ENCODE measurements at regions not wholly inside any gene's neighbourhood (a gene's known extent, or its start where the extent isn't known, plus 50 kb on each side); places are given as distances from the start of the nearest gene placed in this dataset.

DNA sequence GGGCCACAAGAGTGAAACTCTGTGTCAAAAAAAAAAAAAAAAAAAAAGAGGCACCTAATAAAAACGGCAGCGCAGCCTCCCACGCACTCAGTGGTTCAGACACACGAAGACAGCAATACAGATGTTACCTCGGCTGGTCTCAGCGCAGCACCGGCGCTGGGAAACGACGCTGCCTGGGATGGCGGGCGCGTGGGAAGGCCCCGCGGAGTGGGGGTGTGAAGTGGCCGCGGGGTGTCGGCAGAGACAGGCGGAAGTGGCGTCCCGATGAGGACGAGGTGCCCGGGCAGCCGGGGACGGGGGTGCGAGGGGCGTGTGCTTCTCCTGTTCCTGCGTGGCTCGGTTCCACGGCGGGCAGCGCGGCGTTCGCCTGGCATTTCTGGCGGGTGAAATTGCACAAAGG, 179.4 kb downstream of the BANP start:
- H3K9ac ChIP-seq (replicated peaks; ENCODE audit: extremely low read depth, insufficient read depth, low read length) = no peak overlapping the region
- dilution Hi-C loops (cut with MboI; ENCODE audit: extremely low pct_ligation_motif_present, low sequenced_read_pairs) (no loop called here), intact Hi-C loops (cut with micrococcal nuclease) (no loop called here)
- H4K20me1 ChIP-seq (replicated peaks; ENCODE audit: control insufficient read depth, extremely low read depth, insufficient read depth, low read length) = no peaks in the 10 kb centered on the region
- no peak for DNase-seq (ENCODE audit: low read depth, low spot score)
- H3K4me2 ChIP-seq (ENCODE audit: insufficient read depth, low read length) = no peak overlapping the region
- H3K4me1 ChIP-seq (ENCODE audit: control insufficient read depth, extremely low read depth, insufficient read depth, low read length) = no peaks in the 10 kb centered on the region
- POLR2A ChIA-PET = no interaction called here
- H3K27me3 ChIP-seq (ENCODE audit: control insufficient read depth in 2 of 2, insufficient read depth in 2 of 2, low read length in 2 of 2) = no peaks in the 10 kb centered on the region
- no peaks in the 10 kb centered on the region for H3K9me1 ChIP-seq (replicated peaks; ENCODE audit: control insufficient read depth, extremely low read depth, insufficient read depth, low read length)
- no peaks in the 10 kb centered on the region for H3K36me3 ChIP-seq (ENCODE audit: control insufficient read depth in 2 of 2, extremely low read depth in 1 of 2, insufficient read depth in 2 of 2, low read length in 2 of 2)
- no peaks in the 10 kb centered on the region for H3K79me2 ChIP-seq (ENCODE audit: control insufficient read depth, insufficient read depth, low read length)
- CTCF ChIA-PET = no interaction called here
- no peak for FAIRE-seq
- BruUV-seq (replicated peaks) = no TSS peak
- H3K9me3 ChIP-seq (replicated peaks; ENCODE audit: control insufficient read depth, insufficient read depth, low read length) = no peaks in the 10 kb centered on the region
- no peak for TF ChIP-seq POLR2A (IDR thresholded peaks at IDR 0.05; ENCODE audit: low read depth, low read length)
- TF ChIP-seq JUN (IDR thresholded peaks at IDR 0.05; ENCODE audit: borderline replicate concordance, insufficient read depth, insufficient read length, low read depth) = no peak
- TF ChIP-seq EZH2 (IDR thresholded peaks at IDR 0.05; ENCODE audit: borderline replicate concordance, low read depth, low read length, severe bottlenecking) = no peak
- no peak for TF ChIP-seq GATA2 (IDR thresholded peaks at IDR 0.05; ENCODE audit: insufficient read depth, insufficient read length, low read depth, low read length)
- no peak for TF ChIP-seq FOS (IDR thresholded peaks at IDR 0.05; ENCODE audit: borderline replicate concordance, insufficient read depth, low read length)
- TF ChIP-seq, protein P1, sequence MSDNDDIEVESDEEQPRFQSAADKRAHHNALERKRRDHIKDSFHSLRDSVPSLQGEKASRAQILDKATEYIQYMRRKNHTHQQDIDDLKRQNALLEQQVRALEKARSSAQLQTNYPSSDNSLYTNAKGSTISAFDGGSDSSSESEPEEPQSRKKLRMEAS (IDR thresholded peaks at IDR 0.05; ENCODE audit: insufficient read depth, insufficient read length) = no peak
- TF ChIP-seq MYC (IDR thresholded peaks at IDR 0.05; ENCODE audit: low read depth, low read length) = no peak
- TF ChIP-seq, protein P2, sequence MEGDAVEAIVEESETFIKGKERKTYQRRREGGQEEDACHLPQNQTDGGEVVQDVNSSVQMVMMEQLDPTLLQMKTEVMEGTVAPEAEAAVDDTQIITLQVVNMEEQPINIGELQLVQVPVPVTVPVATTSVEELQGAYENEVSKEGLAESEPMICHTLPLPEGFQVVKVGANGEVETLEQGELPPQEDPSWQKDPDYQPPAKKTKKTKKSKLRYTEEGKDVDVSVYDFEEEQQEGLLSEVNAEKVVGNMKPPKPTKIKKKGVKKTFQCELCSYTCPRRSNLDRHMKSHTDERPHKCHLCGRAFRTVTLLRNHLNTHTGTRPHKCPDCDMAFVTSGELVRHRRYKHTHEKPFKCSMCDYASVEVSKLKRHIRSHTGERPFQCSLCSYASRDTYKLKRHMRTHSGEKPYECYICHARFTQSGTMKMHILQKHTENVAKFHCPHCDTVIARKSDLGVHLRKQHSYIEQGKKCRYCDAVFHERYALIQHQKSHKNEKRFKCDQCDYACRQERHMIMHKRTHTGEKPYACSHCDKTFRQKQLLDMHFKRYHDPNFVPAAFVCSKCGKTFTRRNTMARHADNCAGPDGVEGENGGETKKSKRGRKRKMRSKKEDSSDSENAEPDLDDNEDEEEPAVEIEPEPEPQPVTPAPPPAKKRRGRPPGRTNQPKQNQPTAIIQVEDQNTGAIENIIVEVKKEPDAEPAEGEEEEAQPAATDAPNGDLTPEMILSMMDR (IDR thresholded peaks at IDR 0.05; ENCODE audit: extremely low read depth in 1 of 2, insufficient read depth in 1 of 2, low read depth in 1 of 2, low read length in 2 of 2) = no peak
- no peak for TF ChIP-seq POLR2AphosphoS5 (IDR thresholded peaks at IDR 0.05; ENCODE audit: insufficient read depth, low read depth, low read length)
- no peak overlapping the region for H2AFZ ChIP-seq (ENCODE audit: low read depth, low read length)
- H3K4me3 ChIP-seq (replicated peaks in 1 of 3; ENCODE audit: insufficient read depth in 1 of 3, low read depth in 1 of 3, low read length in 3 of 3) = no peak overlapping the region
- H3K27ac ChIP-seq (ENCODE audit: insufficient read depth, low read depth, low read length) = no peak overlapping the region
